OCI-LY7 (cell line): ENCODE measurements at regions not wholly inside any gene's neighbourhood (a gene's known extent, or its start where the extent isn't known, plus 50 kb on each side); places are given as distances from the start of the nearest gene placed in this dataset.
A peak's percentile ranks its signal among the peaks of the same experiment; 100 is the strongest.

Source experiments
- BruUV-seq: library from RNA; stranded (reverse); fragments of 400-500 nt; replicated peaks from 2 replicates; lab custom pipeline; 2021; lab: Mats Ljungman, UMichigan
- CTCF ChIA-PET: fragments of 300-600 bp; sonication (Branson Sonifier 250); formaldehyde crosslinking; loops from one replicate; lab custom pipeline; 2022; ENCODE audit warnings: antibody characterized with exemption; ENCODE audit not compliant: unreplicated experiment; lab: Charles Lee
- POLR2A ChIA-PET: fragments of 300-600 bp; sonication (Branson Sonifier 250); formaldehyde crosslinking; loops from one replicate; lab custom pipeline; 2022; ENCODE audit warnings: antibody characterized with exemption; lab: Charles Lee
- DNase-seq: peaks from one replicate; pipeline ENCODE4 v3.0.0-alpha.2; 2015; ENCODE audit warnings: low spot score
- H2AFZ ChIP-seq: fragments of 200-600 bp; sonication (generic), shearing (Covaris generic); 2 replicates; pipeline ENCODE4 v1.6.1; 2014; ENCODE audit warnings: mild to moderate bottlenecking, antibody characterized with exemption, low read length, moderate library complexity
- H3K27ac ChIP-seq: fragments of 200-600 bp; sonication (generic); 2 replicates; pipeline ENCODE4 v1.5.1; 2014; ENCODE audit warnings: mixed run types, low read depth, mild to moderate bottlenecking, moderate library complexity, low read length, inconsistent platforms; ENCODE audit not compliant: poor library complexity, severe bottlenecking
- H3K36me3 ChIP-seq: fragments of 200-600 bp; sonication (generic); 2 replicates; pipeline ENCODE4 v1.6.1; 2014; ENCODE audit warnings: mild to moderate bottlenecking, antibody characterized with exemption, low read length, moderate library complexity, mixed read lengths; ENCODE audit not compliant: insufficient read depth
- H3K4me1 ChIP-seq: fragments of 200-600 bp; sonication (generic); 2 replicates; pipeline ENCODE4 v1.5.1; 2014; ENCODE audit warnings: mild to moderate bottlenecking, low read length; ENCODE audit not compliant: insufficient read depth, poor library complexity, severe bottlenecking
- H3K4me2 ChIP-seq: fragments of 200-600 bp; sonication (generic); 2 replicates; pipeline ENCODE4 v1.6.1; 2014; ENCODE audit warnings: mild to moderate bottlenecking, low read length
- H3K4me3 ChIP-seq: fragments of 200-600 bp; sonication (generic); 2 replicates; pipeline ENCODE4 v1.5.1; 2014; ENCODE audit warnings: mild to moderate bottlenecking, low read depth, low read length; ENCODE audit not compliant: poor library complexity, severe bottlenecking
- H3K79me2 ChIP-seq: fragments of 200-600 bp; sonication (generic); 2 replicates; pipeline ENCODE4 v1.6.1; 2016; ENCODE audit warnings: low read depth, mild to moderate bottlenecking, low read length, moderate library complexity, mixed read lengths; ENCODE audit not compliant: insufficient read depth
- H3K9me2 ChIP-seq: fragments of 200-600 bp; sonication (generic); 2 replicates; pipeline ENCODE4 v1.6.1; 2016; ENCODE audit warnings: mild to moderate bottlenecking, low read length, mixed read lengths; ENCODE audit not compliant: insufficient read depth
- H3K9me3 ChIP-seq: fragments of 200-600 bp; sonication (generic); 2 replicates; pipeline ENCODE4 v1.6.1; 2014; ENCODE audit warnings: mild to moderate bottlenecking, mixed run types, low read length, mixed read lengths
- H4K20me1 ChIP-seq: fragments of 200-600 bp; sonication (generic); 2 replicates; pipeline ENCODE4 v1.6.1; 2014; ENCODE audit warnings: mild to moderate bottlenecking, antibody characterized with exemption, low read length, moderate library complexity, mixed read lengths; ENCODE audit not compliant: insufficient read depth
- EZH2phosphoT487 ChIP-seq: fragments of 200-600 bp; sonication (generic); IDR thresholded peaks from 2 replicates; pipeline ENCODE4 v1.6.1; 2018; ENCODE audit warnings: low read depth, borderline replicate concordance, mild to moderate bottlenecking, mixed run types, antibody characterized with exemption, low read length, moderate library complexity, mixed read lengths
- intact Hi-C: fragments of 100-400 bp; cut with micrococcal nuclease; formaldehyde crosslinking; loops from one replicate; pipeline ENCODE4 v1.10.0; 2022; ENCODE audit not compliant: unreplicated experiment
- TF ChIP-seq, protein P1 (sequence below): fragments of 200-600 bp; sonication (generic); conservative IDR thresholded peaks from 2 replicates; pipeline ENCODE4 v1.5.1; 2014; ENCODE audit warnings: mild to moderate bottlenecking, antibody characterized with exemption, low read length, moderate library complexity, mixed read lengths

DNA sequence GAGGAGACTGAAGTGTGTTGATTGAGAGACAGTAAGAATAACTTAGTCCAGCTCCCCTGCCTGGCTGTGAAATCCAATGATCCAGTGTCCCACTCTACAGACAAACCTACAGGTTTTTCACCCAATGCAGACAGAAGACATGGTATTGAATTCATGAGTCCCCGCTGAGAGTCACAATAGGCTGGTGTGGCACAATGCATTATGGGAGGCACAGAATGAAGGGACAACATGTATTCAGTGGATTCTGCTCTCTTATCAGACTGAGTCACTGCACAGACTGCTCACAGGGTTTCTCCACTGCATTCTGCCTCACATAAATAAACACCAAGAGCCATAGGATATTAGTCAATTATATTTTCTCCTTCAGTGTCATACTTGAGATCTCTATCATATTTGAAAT is 55.2 kb upstream of the TOP3B start:
- intact Hi-C loops, result no loop called here
- no peaks in the 10 kb centered on the region for H3K9me2 ChIP-seq
- no TSS peak for BruUV-seq
- no peaks in the 10 kb centered on the region for H3K9me3 ChIP-seq
- peaks cover 20% of the 10 kb centered on the region for H3K36me3 ChIP-seq
- H3K4me2 ChIP-seq, result peak overlapping the region; percentile 55
- no peaks in the 10 kb centered on the region for H4K20me1 ChIP-seq
- H3K79me2 ChIP-seq, result peaks cover 75% of the 10 kb centered on the region; the same call in 1 of the 2 replicates
- peak overlapping the region; percentile 85 for H3K27ac ChIP-seq
- ChIA-PET POLR2A (interaction anchor here (0.9 to 2.2 kb wide), 7 partner anchors 9 to 166 kb away, joined by 3 to 7 read pairs (median 4); partner anchors contain the start of gene TOP3B), CTCF (interaction anchor here (0.6 kb wide), 1 partner anchor 160 kb away, joined by 4 read pairs; no protein-coding TSS in a partner anchor)
- 0 out of 2 replicates have a peak overlapping the region, but pooled peaks have one; percentile 6 for H2AFZ ChIP-seq
- H3K4me3 ChIP-seq, result peak overlapping the region; percentile 6
- TF ChIP-seq EZH2phosphoT487, result no peak
- TF ChIP-seq, protein P1, sequence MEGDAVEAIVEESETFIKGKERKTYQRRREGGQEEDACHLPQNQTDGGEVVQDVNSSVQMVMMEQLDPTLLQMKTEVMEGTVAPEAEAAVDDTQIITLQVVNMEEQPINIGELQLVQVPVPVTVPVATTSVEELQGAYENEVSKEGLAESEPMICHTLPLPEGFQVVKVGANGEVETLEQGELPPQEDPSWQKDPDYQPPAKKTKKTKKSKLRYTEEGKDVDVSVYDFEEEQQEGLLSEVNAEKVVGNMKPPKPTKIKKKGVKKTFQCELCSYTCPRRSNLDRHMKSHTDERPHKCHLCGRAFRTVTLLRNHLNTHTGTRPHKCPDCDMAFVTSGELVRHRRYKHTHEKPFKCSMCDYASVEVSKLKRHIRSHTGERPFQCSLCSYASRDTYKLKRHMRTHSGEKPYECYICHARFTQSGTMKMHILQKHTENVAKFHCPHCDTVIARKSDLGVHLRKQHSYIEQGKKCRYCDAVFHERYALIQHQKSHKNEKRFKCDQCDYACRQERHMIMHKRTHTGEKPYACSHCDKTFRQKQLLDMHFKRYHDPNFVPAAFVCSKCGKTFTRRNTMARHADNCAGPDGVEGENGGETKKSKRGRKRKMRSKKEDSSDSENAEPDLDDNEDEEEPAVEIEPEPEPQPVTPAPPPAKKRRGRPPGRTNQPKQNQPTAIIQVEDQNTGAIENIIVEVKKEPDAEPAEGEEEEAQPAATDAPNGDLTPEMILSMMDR, result no peak
- no peak for DNase-seq
- peaks cover 100% of the 10 kb centered on the region for H3K4me1 ChIP-seq

GRCh38 chr22:22037229-22037628 is 54.6 kb upstream of the TOP3B start:
- Histone ChIP-seq H3K4me3 (peak overlapping the region; percentile 6), H3K36me3 (peaks cover 20% of the 10 kb centered on the region), H3K4me2 (peak overlapping the region; percentile 55), H4K20me1 (no peaks in the 10 kb centered on the region), H3K79me2 (peaks cover 70% of the 10 kb centered on the region; the same call in 1 of the 2 replicates), H3K4me1 (peaks cover 100% of the 10 kb centered on the region), H3K27ac (peak overlapping the region; percentile 85), H3K9me3 (no peaks in the 10 kb centered on the region), H3K9me2 (no peaks in the 10 kb centered on the region), H2AFZ (0 out of 2 replicates have a peak overlapping the region, but pooled peaks have one; percentile 6)
- intact Hi-C loops, result no loop called here
- ChIA-PET CTCF (interaction anchor here (0.9 to 1.1 kb wide), 2 partner anchors 8 to 74 kb away, joined by 3 to 4 read pairs; no protein-coding TSS in a partner anchor), POLR2A (interaction anchor here (0.6 to 2.2 kb wide), 7 partner anchors 8 to 131 kb away, joined by 3 to 7 read pairs (median 3); partner anchors contain the start of gene TOP3B)
- peak; percentile 91 for DNase-seq
- no peak for TF ChIP-seq EZH2phosphoT487
- TF ChIP-seq, protein P1, result no peak
- no TSS peak for BruUV-seq

- Histone ChIP-seq H4K20me1 (no peaks in the 10 kb centered on the region), H3K4me2 (peak overlapping the region; percentile 55), H3K9me3 (no peaks in the 10 kb centered on the region), H3K9me2 (no peaks in the 10 kb centered on the region), H3K79me2 (peaks cover 69% of the 10 kb centered on the region; the same call in 1 of the 2 replicates), H3K4me1 (peaks cover 100% of the 10 kb centered on the region), H2AFZ (no peak overlapping the region), H3K27ac (peak overlapping the region; percentile 85), H3K36me3 (peaks cover 20% of the 10 kb centered on the region), H3K4me3 (peak overlapping the region; percentile 6)
- BruUV-seq, result no TSS peak
- CTCF ChIA-PET, result interaction anchor here (0.9 to 1.1 kb wide), 2 partner anchors 9 to 74 kb away, joined by 3 to 4 read pairs; no protein-coding TSS in a partner anchor
- POLR2A ChIA-PET, result interaction anchor here (0.6 to 2.2 kb wide), 6 partner anchors 9 to 132 kb away, joined by 3 to 7 read pairs (median 3); partner anchors contain the start of gene TOP3B
- TF ChIP-seq, protein P1, result no peak
- DNase-seq, result no peak
- intact Hi-C loops, result no loop called here
These were observed 54.0 kb upstream of the TOP3B start for GRCh38 chr22:22036588-22036987.
